DMS153 treated with DMSO at 0.1 percent for 48 hours (cell line): ENCODE measurements at regions not wholly inside any gene's neighbourhood (a gene's known extent, or its start where the extent isn't known, plus 50 kb on each side); places are given as distances from the start of the nearest gene placed in this dataset.

ENCODE experiments used
- DNase-seq: peaks from one replicate; lab custom pipeline; 2025; ENCODE audit not compliant: unreplicated experiment; lab: John Stamatoyannopoulos, UW

GRCh38 chr16:6541267-6541666 is 791.4 kb upstream of the RBFOX1 start:
- DNase-seq: no peak

GRCh38 chr16:6536411-6536810 is 796.2 kb upstream of the RBFOX1 start:
- DNase-seq: no peak

- DNase-seq: no peak
These were observed 801.6 kb upstream of the RBFOX1 start for GRCh38 chr16:6531067-6531466.

GRCh38 chr16:6528217-6528616 is 804.4 kb upstream of the RBFOX1 start:
- DNase-seq: no peak

- DNase-seq: no peak
These were observed 805.0 kb upstream of the RBFOX1 start for GRCh38 chr16:6527646-6528045.

GRCh38 chr16:6524501-6524900 is 808.1 kb upstream of the RBFOX1 start:
- DNase-seq: no peak

GRCh38 chr16:6517020-6517720 is 815.5 kb upstream of the RBFOX1 start:
- no peak for DNase-seq

- DNase-seq: no peak
These were observed 820.1 kb upstream of the RBFOX1 start for GRCh38 chr16:6512512-6512911.

GRCh38 chr16:6510261-6510660 is 822.4 kb upstream of the RBFOX1 start:
- peak; percentile 49 for DNase-seq

- DNase-seq: no peak
These were observed 833.2 kb upstream of the RBFOX1 start for GRCh38 chr16:6499413-6499812.

GRCh38 chr16:6498858-6499257 is 833.8 kb upstream of the RBFOX1 start:
- DNase-seq: no peak

GRCh38 chr16:6496996-6497395 is 835.6 kb upstream of the RBFOX1 start:
- no peak for DNase-seq

GRCh38 chr16:6495486-6496210 is 837.0 kb upstream of the RBFOX1 start:
- DNase-seq: no peak

- DNase-seq: no peak
These were observed 837.9 kb upstream of the RBFOX1 start for GRCh38 chr16:6494716-6495115.

GRCh38 chr16:6493555-6493954 is 839.1 kb upstream of the RBFOX1 start:
- no peak for DNase-seq

- DNase-seq: no peak
These were observed 839.9 kb upstream of the RBFOX1 start for GRCh38 chr16:6492742-6493141.

GRCh38 chr16:6484935-6485334 is 847.7 kb upstream of the RBFOX1 start:
- no peak for DNase-seq

- DNase-seq: no peak
These were observed 848.6 kb upstream of the RBFOX1 start for GRCh38 chr16:6484081-6484480.

- DNase-seq: no peak
These were observed 849.1 kb upstream of the RBFOX1 start for GRCh38 chr16:6483469-6484033.

- DNase-seq: no peak
These were observed 849.8 kb upstream of the RBFOX1 start for GRCh38 chr16:6482696-6483468.

- no peak for DNase-seq
These were observed 850.8 kb upstream of the RBFOX1 start for GRCh38 chr16:6481894-6482293.

- no peak for DNase-seq
These were observed 878.9 kb upstream of the RBFOX1 start for GRCh38 chr16:6453742-6454141.
